Activated naive CD8-positive, alpha-beta T cell treated with anti-CD3 and anti-CD28 coated beads, Interleukin-2, amount 10 ng/mL, durations not matched to agents 7 days and 5 days (primary cell): ENCODE measurements at regions not wholly inside any gene's neighbourhood (a gene's known extent, or its start where the extent isn't known, plus 50 kb on each side); places are given as distances from the start of the nearest gene placed in this dataset.

Experiments
- ATAC-seq: fragments of 150-1000 bp; cut with Tn5 transposase; one replicate; pipeline ENCODE4 v1.10.0; 2021; ENCODE audit warnings: low read depth, moderate library complexity
- POLR2A ChIA-PET: fragments of 350-600 bp; sonication (Branson Sonifier 250); formaldehyde crosslinking; loops from one replicate; lab custom pipeline; 2021; ENCODE audit warnings: antibody characterized with exemption; lab: Charles Lee
- DNase-seq: peaks from one replicate; pipeline ENCODE4 v3.0.0; 2021
- H3K27ac Mint-ChIP-seq: one replicate; pipeline ENCODE4 v1.8.0; 2022; ENCODE audit warnings: mild to moderate bottlenecking, mixed read lengths
- H3K27me3 Mint-ChIP-seq: one replicate; pipeline ENCODE4 v1.8.0; 2022; ENCODE audit warnings: mild to moderate bottlenecking, moderate library complexity, mixed read lengths
- H3K36me3 Mint-ChIP-seq: one replicate; pipeline ENCODE4 v1.8.0; 2021; ENCODE audit warnings: mild to moderate bottlenecking, mixed read lengths
- H3K4me1 Mint-ChIP-seq: one replicate; pipeline ENCODE4 v1.8.0; 2021; ENCODE audit warnings: mixed read lengths
- H3K4me3 Mint-ChIP-seq: one replicate; pipeline ENCODE4 v1.8.0; 2022; ENCODE audit warnings: mild to moderate bottlenecking, moderate library complexity, mixed read lengths
- H3K9me3 Mint-ChIP-seq: one replicate; pipeline ENCODE4 v1.8.0; 2021; ENCODE audit warnings: mixed read lengths

- DNase-seq (no peak), ATAC-seq (no peak)
Observed at GRCh38 chr2:47315475-47315874, 53.6 kb upstream of the EPCAM start.

GRCh38 chr2:47313728-47314127 is 55.4 kb upstream of the EPCAM start:
- Mint-ChIP-seq H3K27me3 (peaks cover 8% of the 10 kb centered on the region), H3K27ac (no peak overlapping the region), H3K9me3 (no peaks in the 10 kb centered on the region), H3K4me1 (no peaks in the 10 kb centered on the region), H3K36me3 (no peaks in the 10 kb centered on the region), H3K4me3 (no peak overlapping the region)
- DNase-seq (no peak), ATAC-seq (no peak)
- POLR2A ChIA-PET = no interaction called here

More at GRCh38 chr2:47315475-47315874, 53.6 kb upstream of the EPCAM start:
- peaks cover 3% of the 10 kb centered on the region for H3K27me3 Mint-ChIP-seq
- POLR2A ChIA-PET = no interaction called here
- H3K36me3 Mint-ChIP-seq = no peaks in the 10 kb centered on the region
- no peaks in the 10 kb centered on the region for H3K4me1 Mint-ChIP-seq
- H3K9me3 Mint-ChIP-seq = no peaks in the 10 kb centered on the region
- H3K27ac Mint-ChIP-seq = no peak overlapping the region
- no peak overlapping the region for H3K4me3 Mint-ChIP-seq

- Mint-ChIP-seq H3K36me3 (no peaks in the 10 kb centered on the region), H3K4me1 (no peaks in the 10 kb centered on the region), H3K27ac (no peak overlapping the region), H3K4me3 (no peak overlapping the region), H3K9me3 (no peaks in the 10 kb centered on the region), H3K27me3 (peaks cover 10% of the 10 kb centered on the region)
- DNase-seq = no peak
- POLR2A ChIA-PET = no interaction called here
- ATAC-seq = no peak
Observed at GRCh38 chr2:47313141-47313691, 55.9 kb upstream of the EPCAM start.

DNA sequence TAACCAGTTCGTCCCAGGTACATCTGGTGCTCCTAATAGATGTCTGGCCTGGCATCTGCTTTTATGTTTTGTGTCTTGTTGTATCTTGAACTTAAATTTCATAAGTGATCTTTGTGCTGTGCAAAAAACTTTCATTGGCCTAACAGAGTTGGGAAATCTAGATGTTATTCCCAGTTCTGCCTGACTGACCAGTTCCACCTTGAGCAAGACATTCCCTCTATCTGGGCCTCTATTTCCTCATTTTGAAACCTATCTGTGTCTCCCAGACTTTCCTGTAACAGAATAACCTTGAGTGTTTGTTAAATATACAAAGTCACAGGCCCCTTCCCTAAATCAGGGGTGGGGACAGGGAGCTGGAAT is 56.6 kb upstream of the EPCAM start:
- H3K4me1 Mint-ChIP-seq = no peaks in the 10 kb centered on the region
- no peaks in the 10 kb centered on the region for H3K36me3 Mint-ChIP-seq
- POLR2A ChIA-PET = no interaction called here
- no peaks in the 10 kb centered on the region for H3K9me3 Mint-ChIP-seq
- DNase-seq (no peak), ATAC-seq (no peak)
- H3K27me3 Mint-ChIP-seq = peaks cover 10% of the 10 kb centered on the region
- no peak overlapping the region for H3K27ac Mint-ChIP-seq
- H3K4me3 Mint-ChIP-seq = no peak overlapping the region

GRCh38 chr2:47311764-47312490 is 57.2 kb upstream of the EPCAM start:
- no peaks in the 10 kb centered on the region for H3K4me1 Mint-ChIP-seq
- peaks cover 10% of the 10 kb centered on the region for H3K27me3 Mint-ChIP-seq
- H3K36me3 Mint-ChIP-seq = no peaks in the 10 kb centered on the region
- H3K9me3 Mint-ChIP-seq = no peaks in the 10 kb centered on the region
- H3K4me3 Mint-ChIP-seq = no peak overlapping the region
- no peak for ATAC-seq
- no peak for DNase-seq
- no peak overlapping the region for H3K27ac Mint-ChIP-seq
- POLR2A ChIA-PET = no interaction called here

DNA sequence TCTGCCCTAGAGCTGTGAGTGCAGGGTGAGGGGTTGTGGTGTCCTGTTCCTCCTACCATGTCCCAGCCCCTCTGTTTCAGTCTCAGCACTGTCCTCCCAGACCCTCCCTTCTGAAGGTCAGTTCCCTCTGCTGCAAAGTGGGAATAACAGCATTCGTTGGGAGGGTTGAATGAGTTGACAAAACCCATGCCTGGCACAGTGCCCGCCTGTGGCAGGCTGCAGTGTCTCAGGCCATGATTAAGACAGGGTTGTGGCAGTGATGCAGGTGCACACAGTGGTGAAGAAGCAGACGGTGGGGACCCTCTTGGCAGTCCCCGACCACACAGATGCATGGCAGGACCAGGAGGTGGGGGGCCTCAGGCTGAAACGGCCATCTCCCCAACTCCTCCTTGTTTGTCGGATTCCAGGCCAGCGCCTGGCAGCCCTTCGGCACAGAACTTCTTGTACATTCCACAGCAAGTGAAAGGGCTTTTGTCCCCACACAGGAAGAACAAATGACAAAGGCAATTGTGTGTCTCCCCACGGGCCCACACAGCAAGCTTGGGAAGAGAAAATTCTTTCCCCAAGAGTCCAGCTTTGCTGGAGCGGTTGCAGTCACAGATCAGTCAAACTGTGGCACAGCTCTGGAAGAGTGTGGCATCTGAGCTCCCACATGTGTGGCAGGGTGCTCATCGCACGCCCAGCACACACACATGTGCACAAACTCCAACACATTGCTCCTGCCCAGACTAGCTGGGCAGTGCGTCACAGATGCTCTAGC is 58.1 kb upstream of the EPCAM start:
- H3K4me1 Mint-ChIP-seq = no peaks in the 10 kb centered on the region
- H3K27me3 Mint-ChIP-seq = peaks cover 16% of the 10 kb centered on the region
- H3K27ac Mint-ChIP-seq = no peak overlapping the region
- no peak for DNase-seq
- H3K36me3 Mint-ChIP-seq = no peaks in the 10 kb centered on the region
- no peak overlapping the region for H3K4me3 Mint-ChIP-seq
- POLR2A ChIA-PET = no interaction called here
- no peaks in the 10 kb centered on the region for H3K9me3 Mint-ChIP-seq
- no peak for ATAC-seq

DNA sequence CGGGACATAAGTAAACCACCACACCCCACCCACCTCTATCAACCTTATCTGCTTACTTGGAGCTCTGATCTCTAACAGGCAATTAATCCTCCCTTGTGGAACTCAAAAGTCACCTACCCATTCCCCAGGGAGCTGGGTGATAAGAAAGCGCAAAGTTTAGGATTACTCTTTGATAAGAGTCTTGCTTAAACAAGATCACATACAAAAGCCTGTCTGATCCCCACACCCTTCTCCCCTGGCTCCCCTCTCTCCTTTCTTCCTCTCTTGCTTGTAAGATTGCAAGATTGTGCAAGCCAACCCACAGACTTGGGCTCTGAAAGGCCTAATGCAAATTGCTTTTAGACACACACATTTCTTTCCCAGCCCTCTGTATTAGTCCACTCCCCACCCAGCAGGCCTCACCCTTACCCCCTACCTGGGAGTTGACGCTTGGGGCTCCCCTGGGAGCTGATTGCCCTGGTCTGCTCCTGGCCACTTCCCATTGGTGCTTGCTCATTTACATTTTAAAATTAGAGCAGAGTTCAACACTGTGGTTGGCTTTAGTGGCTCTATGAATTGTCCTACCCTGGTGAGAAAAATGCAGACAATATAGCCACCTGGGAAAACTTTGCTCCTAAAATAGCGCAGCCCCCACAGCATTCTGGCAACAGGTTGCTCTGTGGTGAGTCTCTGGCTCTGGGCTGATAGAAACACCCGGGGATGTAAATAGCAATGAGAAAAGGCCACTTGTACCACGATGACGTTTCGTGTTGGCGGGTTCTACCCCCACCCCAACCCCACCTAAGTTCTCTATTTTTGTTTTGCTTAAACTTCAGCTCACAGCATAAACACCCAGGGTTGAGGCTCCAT is 58.9 kb upstream of the EPCAM start:
- Mint-ChIP-seq H3K4me1 (no peaks in the 10 kb centered on the region), H3K9me3 (no peaks in the 10 kb centered on the region), H3K4me3 (no peak overlapping the region), H3K27me3 (peaks cover 17% of the 10 kb centered on the region), H3K27ac (no peak overlapping the region), H3K36me3 (no peaks in the 10 kb centered on the region)
- POLR2A ChIA-PET = no interaction called here
- DNase-seq (no peak), ATAC-seq (no peak)

DNA sequence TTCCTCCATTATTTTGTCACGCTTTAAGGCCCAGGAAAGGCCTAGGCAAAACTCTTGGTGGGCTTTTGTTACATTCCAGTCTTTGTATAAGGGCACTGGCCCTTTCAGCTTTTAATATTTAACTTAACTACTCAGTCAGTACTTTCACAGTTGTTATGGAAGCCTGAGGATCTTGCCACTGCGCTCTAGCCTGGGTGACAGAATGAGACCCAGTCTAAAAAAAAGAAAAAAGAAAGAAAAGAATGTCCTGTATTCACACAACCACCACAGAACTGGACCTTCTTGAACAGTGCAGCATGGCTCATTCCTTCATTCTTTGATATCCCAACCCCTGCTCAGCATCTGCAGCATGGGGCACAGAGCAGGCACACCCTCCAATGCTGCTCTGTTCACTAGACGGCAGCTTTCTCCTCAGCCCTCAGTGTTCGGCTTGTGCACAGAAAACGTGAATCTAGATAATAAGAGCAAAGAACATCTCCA is 59.6 kb upstream of the EPCAM start:
- DNase-seq (no peak), ATAC-seq (no peak)
- no peaks in the 10 kb centered on the region for H3K4me1 Mint-ChIP-seq
- H3K4me3 Mint-ChIP-seq = no peak overlapping the region
- H3K27me3 Mint-ChIP-seq = peaks cover 20% of the 10 kb centered on the region
- POLR2A ChIA-PET = no interaction called here
- H3K27ac Mint-ChIP-seq = no peak overlapping the region
- no peaks in the 10 kb centered on the region for H3K9me3 Mint-ChIP-seq
- H3K36me3 Mint-ChIP-seq = no peaks in the 10 kb centered on the region

DNA sequence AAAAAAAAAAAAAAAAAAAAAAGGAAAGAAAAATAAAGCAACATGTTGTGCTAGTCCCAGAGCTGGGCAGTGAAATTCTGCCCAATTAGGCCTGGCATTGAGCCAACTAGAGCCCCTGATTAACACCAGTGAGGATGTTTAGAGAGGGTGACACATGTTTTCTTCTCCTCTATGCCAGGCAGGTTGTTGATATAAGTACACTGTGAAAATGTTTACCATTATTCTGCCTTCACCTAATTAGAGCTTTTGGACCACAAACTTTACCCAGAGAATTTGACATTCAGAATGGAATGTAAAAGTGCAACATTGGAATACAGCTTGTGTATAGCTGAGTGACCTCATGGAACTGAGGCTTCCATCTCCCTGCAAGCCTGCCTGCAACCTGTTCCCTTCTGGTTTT is 62.0 kb upstream of the EPCAM start:
- no peak for ATAC-seq
- no peaks in the 10 kb centered on the region for H3K36me3 Mint-ChIP-seq
- no peak for DNase-seq
- H3K27ac Mint-ChIP-seq = no peak overlapping the region
- POLR2A ChIA-PET = no interaction called here
- peaks cover 42% of the 10 kb centered on the region for H3K27me3 Mint-ChIP-seq
- H3K4me1 Mint-ChIP-seq = peaks cover 2% of the 10 kb centered on the region
- H3K4me3 Mint-ChIP-seq = no peak overlapping the region
- H3K9me3 Mint-ChIP-seq = no peaks in the 10 kb centered on the region

DNA sequence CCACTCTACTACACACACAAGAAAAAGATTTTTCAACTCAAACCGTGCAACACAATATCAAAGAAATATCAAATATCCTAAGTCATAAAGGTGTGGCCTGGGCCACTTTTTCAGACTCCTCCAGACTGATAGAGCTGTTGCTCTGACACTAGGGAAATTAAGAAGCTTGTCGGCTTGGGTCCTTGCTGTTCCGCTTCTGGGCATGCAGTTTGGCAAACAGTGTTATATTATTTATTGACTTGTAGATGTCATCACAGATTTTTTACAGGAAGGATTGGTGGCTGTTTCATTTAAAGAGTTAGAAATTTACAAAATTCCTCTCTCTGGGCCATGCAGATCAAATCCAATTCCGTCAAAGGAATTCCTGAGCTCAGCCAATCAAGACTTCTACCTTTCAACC is 64.5 kb upstream of the EPCAM start:
- ATAC-seq (no peak), DNase-seq (no peak)
- H3K36me3 Mint-ChIP-seq = no peaks in the 10 kb centered on the region
- no peak overlapping the region for H3K27ac Mint-ChIP-seq
- no peak overlapping the region for H3K4me3 Mint-ChIP-seq
- H3K9me3 Mint-ChIP-seq = no peaks in the 10 kb centered on the region
- POLR2A ChIA-PET = no interaction called here
- peaks cover 43% of the 10 kb centered on the region for H3K27me3 Mint-ChIP-seq
- peaks cover 15% of the 10 kb centered on the region for H3K4me1 Mint-ChIP-seq

- ATAC-seq = no peak
- H3K27me3 Mint-ChIP-seq = peaks cover 49% of the 10 kb centered on the region
- H3K36me3 Mint-ChIP-seq = no peaks in the 10 kb centered on the region
- no peak overlapping the region for H3K27ac Mint-ChIP-seq
- DNase-seq = no peak
- H3K4me1 Mint-ChIP-seq = peaks cover 15% of the 10 kb centered on the region
- POLR2A ChIA-PET = no interaction called here
- no peak overlapping the region for H3K4me3 Mint-ChIP-seq
- H3K9me3 Mint-ChIP-seq = no peaks in the 10 kb centered on the region
Observed at GRCh38 chr2:47303341-47304148, 65.6 kb upstream of the EPCAM start.

DNA sequence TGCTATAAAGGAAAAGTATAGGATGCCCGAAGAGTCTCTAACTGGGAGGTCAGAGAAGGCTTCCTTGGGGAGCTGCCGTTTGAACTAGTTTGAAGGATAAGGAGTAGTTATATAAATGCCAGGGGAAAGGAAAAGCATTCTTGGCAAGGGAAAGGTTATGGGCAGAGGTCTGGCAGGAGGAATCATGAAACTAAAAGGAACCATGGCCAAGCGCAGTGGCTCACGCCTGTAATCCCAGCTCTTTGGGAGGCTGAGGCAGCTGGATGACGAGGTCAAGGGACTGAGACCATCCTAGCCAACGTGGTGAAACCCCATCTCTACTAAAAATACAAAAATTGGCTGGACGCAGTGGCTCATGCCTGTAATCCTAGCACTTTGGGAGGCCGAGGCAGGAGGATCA is 66.8 kb upstream of the EPCAM start:
- no peak for ATAC-seq
- Mint-ChIP-seq H3K36me3 (no peaks in the 10 kb centered on the region), H3K9me3 (no peaks in the 10 kb centered on the region), H3K4me3 (no peak overlapping the region), H3K27me3 (peaks cover 50% of the 10 kb centered on the region), H3K4me1 (peaks cover 15% of the 10 kb centered on the region), H3K27ac (no peak overlapping the region)
- DNase-seq = no peak
- POLR2A ChIA-PET = no interaction called here

GRCh38 chr2:47301731-47302130 is 67.4 kb upstream of the EPCAM start:
- Mint-ChIP-seq H3K4me1 (peaks cover 15% of the 10 kb centered on the region), H3K27ac (no peak overlapping the region), H3K27me3 (peaks cover 50% of the 10 kb centered on the region), H3K4me3 (no peak overlapping the region), H3K9me3 (no peaks in the 10 kb centered on the region), H3K36me3 (no peaks in the 10 kb centered on the region)
- POLR2A ChIA-PET = no interaction called here
- DNase-seq = no peak
- no peak for ATAC-seq
